ENCODE measurements at regions not wholly inside any gene's neighbourhood (a gene's known extent, or its start where the extent isn't known, plus 50 kb on each side); places are given as distances from the start of the nearest gene placed in this dataset.

GRCh38 chr14:84152452-84152851 is 1377.5 kb upstream of the FLRT2 start:
- no peak for DNase-seq

DNA sequence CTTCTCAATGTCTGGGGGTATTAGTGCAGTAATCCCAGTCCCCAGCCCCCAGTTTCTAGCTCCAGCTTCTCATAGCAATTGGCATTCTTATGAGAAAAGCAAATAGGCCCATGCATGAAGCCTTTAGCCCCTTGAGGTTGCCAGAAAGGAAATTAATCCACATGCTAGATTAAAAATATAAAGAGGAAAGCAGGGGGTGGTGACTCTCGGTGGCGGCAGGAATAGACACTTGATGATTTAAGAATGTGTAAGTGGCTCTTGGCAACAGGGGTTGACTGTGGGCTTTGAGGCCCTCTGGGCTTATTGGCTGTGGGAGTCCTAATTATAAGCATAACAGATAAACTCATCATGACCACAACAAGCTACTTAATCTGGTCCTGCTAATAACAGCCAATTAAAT is 1367.3 kb upstream of the FLRT2 start:
- DNase-seq = no peak

DNA sequence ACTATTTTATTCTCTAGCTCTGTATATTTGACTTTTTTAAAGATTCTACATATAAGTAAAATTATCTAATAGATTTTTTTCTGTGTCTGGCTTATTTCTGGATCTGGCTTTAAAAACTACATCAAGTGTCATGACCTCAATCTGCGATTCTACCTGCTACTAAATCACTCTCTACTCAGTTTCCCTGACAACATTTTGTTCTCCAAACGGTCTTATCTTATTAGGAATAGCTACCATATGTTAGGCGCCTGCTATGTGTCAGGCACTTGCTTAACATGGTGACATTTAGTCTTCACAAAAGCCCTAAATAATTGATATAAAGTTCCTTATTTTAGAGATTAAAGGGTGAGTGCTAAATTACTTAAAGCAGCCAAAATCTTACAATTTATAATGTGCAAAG is 1362.9 kb upstream of the FLRT2 start:
- no peak for DNase-seq

- DNase-seq = no peak
Observed at GRCh38 chr14:84180336-84180735, 1349.6 kb upstream of the FLRT2 start.

GRCh38 chr14:84181072-84181471 is 1348.9 kb upstream of the FLRT2 start:
- DNase-seq = no peak

- DNase-seq = no peak
Observed at GRCh38 chr14:84195514-84195913, 1334.4 kb upstream of the FLRT2 start.

- no peak for DNase-seq
Observed at GRCh38 chr14:84197704-84198103, 1332.2 kb upstream of the FLRT2 start.

DNA sequence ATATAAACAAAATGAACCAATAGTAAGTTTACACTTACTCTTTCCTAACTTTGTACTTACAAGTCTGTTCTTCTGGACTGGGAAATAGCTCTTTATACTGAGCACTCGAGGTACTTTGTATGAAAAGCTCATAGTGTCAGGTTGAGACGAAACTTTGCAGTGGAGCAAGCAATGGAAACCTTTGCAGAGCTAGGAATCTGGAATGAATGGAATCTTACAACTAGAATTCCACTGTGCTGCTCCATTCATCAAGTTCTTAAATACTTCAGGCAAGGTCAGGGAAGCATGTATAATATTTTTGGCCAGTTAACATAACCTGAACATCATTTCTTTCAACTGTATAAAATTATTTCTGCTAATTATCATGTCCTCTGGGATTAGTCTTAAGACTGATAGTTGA is 1327.5 kb upstream of the FLRT2 start:
- DNase-seq = no peak

- DNase-seq = no peak
Observed at GRCh38 chr14:84203896-84204295, 1326.0 kb upstream of the FLRT2 start.

- DNase-seq = no peak
Observed at GRCh38 chr14:84208451-84208850, 1321.5 kb upstream of the FLRT2 start.

GRCh38 chr14:84209031-84209430 is 1320.9 kb upstream of the FLRT2 start:
- DNase-seq = no peak

DNA sequence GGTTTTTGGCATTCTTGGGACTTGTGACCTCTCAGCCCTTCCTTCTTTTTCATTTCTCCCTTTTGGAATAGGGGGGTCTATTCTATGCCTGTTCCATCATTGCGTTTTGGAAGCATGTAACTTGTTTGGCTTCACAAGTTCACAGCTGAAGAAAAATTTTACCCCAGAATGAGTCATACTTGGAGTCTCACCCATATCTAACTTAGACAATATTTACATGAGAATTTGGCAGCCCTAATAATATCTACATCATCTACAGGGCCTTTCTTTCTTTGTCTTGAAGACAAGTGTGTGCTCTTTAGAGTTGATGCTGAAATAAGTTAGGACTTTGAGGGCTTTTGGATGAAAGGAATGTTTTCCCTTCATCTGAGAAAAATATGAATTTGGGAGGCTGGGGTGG is 1312.9 kb upstream of the FLRT2 start:
- DNase-seq = no peak

- DNase-seq = no peak
Observed at GRCh38 chr14:84225268-84225667, 1304.7 kb upstream of the FLRT2 start.

DNA sequence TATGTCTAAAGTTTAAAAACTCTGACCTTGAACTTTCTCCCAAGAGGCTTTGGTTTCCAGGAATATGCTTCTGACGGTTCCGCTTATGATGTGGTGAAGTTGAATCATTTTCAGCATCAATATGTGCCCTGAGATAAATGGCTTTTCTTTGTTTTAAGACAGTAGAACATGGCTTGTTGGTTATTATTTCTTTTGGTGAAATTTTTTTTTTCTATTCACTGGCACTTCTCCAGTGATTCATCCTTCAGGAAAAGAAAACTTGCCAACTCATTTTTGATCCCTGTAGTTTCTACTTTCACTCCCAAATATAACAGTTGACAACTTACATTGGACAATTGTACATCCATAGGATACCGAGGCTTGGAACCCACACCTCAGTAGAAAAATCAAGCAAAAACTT is 1301.2 kb upstream of the FLRT2 start:
- no peak for DNase-seq

DNA sequence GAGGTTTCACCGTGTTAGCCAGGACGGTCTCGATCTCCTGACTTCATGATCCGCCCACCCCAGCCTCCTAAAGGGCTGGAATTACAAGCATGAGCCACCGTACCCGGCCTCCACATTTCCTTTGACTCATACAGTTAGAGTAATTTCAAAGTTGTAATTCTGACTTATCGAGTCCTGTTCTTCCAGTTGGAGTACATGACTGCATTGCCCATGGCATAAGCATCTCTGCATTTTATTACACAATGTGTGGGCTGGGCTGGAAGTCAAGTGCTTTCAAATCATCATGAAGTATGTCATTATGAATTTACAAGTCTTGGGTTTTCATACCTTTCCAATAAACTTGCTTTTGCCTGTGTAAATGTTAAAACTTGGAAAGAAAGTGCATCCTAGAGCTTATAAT is 1295.7 kb upstream of the FLRT2 start:
- no peak for DNase-seq

GRCh38 chr14:84236290-84236689 is 1293.7 kb upstream of the FLRT2 start:
- DNase-seq = no peak

GRCh38 chr14:84237881-84238280 is 1292.1 kb upstream of the FLRT2 start:
- DNase-seq = no peak

DNA sequence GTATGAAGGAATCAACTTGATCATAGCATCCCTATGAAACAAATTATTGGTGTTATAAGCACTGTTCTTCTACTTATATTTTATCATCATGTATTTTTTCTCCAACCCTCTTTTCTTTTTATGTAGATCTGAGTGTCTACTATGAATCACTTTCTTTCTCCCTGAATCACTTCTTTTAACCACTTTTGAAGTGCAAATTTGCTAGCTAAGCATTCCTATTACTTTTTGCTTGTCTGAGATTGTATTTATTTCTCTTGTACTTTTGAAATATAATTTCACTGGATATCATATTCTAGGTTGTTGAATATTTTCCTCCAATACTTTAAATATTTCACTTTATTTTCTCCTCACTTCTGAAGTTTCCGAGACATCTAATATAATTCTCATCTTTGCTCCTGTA is 1282.3 kb upstream of the FLRT2 start:
- DNase-seq = no peak

DNA sequence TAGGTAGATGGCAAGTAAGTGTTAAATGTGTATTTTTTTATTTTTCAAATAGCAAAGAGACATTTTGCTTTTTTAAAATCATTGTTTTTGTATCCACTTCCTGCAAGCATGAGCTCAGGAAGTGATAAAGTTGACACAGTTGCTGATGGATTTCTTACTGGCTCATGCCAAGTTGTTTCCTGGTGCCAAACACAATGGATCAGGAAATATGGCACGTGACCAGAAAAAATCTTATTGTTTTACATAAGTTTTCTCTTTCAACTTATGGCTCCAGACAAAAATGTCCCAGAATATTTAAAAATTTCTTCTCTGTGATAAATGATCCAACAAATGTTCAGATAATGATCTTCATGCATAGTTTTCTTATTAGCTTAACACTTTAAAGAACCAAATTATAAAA is 1279.1 kb upstream of the FLRT2 start:
- DNase-seq = no peak

DNA sequence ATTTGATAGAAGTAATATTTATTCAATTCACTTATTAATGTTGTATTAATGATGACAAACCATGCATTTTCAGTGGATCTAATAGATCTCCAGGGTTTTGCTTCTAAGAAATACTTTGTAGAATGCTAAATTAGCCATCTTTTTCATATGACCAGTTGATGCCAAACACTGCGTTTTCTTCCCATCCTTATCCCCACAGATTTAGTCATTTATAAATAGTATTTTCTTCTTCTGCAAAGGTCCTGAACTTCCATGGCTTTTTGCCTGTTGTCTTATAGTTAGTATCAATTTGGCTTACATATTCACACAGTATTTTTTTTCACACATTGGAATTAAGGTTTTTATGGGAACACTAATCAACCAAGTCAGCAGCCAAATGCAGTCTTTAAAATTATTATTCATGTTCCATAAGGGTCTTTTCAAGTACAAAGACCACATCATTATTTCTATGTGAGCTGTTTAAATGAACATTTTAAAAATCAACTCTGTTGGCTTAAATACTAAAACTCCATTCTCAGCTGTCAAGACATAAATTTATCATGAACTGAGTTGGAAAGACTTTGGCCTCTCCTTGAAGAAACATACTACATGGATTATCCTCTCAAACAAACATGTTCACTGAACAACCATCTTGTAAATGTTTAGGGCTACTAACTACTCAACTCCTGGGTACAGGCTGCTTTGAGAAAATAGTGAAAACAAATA is 1278.4 kb upstream of the FLRT2 start:
- no peak for DNase-seq

DNA sequence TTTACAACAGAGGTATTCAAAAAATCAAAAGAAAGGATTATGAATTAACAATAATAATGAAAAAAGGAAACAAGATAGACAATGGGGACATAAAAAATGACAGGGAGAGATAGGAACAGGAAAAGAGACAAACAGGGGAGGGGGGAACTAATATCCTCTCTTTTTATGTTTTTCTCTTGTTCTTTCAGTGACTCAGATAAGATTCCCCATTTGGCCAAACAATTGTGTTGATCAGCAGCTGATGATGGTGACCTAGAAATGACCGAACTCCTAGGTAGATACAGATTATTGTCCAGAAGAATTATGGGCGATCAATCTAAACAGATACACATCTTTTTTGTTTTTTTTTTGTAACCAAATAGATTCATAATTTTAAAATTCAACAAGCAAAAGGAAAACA is 1277.2 kb upstream of the FLRT2 start:
- no peak for DNase-seq

DNA sequence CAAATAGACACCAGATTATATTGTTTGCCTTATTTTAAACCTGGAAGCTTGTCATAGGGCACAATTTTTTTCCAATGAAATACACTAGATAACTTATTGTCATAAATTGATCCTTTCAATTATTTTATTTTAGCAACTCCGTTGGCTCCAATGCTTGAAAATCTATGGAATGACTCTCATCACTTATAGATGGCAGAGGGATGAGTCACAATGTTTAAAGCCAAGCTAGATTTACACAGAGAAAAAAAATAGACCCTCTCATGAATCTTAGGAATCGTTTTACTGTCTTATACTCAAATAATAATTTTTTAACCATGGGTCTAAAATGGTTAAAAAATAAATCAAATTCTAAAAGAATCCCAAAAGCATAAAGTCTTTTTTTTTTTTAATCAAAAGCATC is 1276.6 kb upstream of the FLRT2 start:
- no peak for DNase-seq

- DNase-seq = no peak
Observed at GRCh38 chr14:84254290-84254689, 1275.7 kb upstream of the FLRT2 start.

GRCh38 chr14:84262932-84263331 is 1267.0 kb upstream of the FLRT2 start:
- no peak for DNase-seq

DNA sequence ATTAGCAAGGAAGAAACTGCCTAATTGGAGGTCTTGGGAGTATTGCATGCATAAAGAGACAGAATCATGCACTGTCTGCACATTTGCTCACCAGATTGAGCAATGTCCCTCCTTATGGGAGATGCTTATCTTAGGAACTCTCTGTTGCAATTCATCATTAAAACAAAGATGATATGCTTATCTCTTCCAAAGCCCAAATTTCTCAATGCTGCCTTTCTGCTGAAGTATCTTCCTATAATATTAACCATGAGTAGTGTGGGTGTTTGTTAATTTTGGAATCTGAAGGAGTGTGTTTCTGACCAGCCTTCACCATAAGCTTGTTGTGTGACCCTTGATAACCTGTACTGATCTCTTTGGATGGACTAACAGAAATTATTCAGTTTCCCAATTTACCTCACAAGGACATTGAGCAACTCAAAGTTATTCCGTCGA is 1257.6 kb upstream of the FLRT2 start:
- DNase-seq = no peak
